ENCODE measurements at regions not wholly inside any gene's neighbourhood (a gene's known extent, or its start where the extent isn't known, plus 50 kb on each side); places are given as distances from the start of the nearest gene placed in this dataset.

DNA sequence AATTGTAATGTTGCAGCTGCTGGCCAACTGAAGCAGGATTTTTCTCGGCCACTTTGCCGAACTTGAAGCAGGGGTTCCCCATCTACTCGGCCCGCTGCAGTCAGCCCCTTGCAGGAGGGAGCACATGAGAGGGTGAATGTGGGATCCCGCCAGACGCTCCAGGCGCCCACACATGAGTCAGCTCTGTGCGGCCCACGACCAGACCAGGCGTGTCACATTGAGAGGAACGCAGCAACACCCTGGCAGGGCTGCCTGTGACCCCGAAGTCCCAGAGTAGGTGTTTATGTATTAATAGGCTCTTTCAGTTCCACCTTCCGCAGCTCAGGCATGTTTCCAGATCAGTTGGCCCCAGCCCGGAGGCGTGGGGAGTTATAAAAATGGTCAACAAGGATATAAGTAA, 344.7 kb upstream of the PABPC4L start:
- TF ChIP-seq, protein P1, sequence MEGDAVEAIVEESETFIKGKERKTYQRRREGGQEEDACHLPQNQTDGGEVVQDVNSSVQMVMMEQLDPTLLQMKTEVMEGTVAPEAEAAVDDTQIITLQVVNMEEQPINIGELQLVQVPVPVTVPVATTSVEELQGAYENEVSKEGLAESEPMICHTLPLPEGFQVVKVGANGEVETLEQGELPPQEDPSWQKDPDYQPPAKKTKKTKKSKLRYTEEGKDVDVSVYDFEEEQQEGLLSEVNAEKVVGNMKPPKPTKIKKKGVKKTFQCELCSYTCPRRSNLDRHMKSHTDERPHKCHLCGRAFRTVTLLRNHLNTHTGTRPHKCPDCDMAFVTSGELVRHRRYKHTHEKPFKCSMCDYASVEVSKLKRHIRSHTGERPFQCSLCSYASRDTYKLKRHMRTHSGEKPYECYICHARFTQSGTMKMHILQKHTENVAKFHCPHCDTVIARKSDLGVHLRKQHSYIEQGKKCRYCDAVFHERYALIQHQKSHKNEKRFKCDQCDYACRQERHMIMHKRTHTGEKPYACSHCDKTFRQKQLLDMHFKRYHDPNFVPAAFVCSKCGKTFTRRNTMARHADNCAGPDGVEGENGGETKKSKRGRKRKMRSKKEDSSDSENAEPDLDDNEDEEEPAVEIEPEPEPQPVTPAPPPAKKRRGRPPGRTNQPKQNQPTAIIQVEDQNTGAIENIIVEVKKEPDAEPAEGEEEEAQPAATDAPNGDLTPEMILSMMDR (conservative IDR thresholded peaks at IDR 0.05; ENCODE audit: low read depth in 2 of 2), result no peak
- TF ChIP-seq POLR2AphosphoS5 (IDR thresholded peaks at IDR 0.05; ENCODE audit: low read depth) (no peak), EZH2phosphoT487 (IDR thresholded peaks at IDR 0.05; ENCODE audit: unreplicated experiment) (no peak), NANOG (IDR thresholded peaks at IDR 0.05; ENCODE audit: borderline replicate concordance) (no peak), CREB1 (CRISPR knock-in tag; IDR thresholded peaks at IDR 0.05; ENCODE audit: low read depth) (no peak), EZH2 (IDR thresholded peaks at IDR 0.05; ENCODE audit: low read depth, unreplicated experiment) (no peak), ZNF114 (CRISPR knock-in tag; IDR thresholded peaks at IDR 0.05) (no peak)
- TF ChIP-seq, protein P2, sequence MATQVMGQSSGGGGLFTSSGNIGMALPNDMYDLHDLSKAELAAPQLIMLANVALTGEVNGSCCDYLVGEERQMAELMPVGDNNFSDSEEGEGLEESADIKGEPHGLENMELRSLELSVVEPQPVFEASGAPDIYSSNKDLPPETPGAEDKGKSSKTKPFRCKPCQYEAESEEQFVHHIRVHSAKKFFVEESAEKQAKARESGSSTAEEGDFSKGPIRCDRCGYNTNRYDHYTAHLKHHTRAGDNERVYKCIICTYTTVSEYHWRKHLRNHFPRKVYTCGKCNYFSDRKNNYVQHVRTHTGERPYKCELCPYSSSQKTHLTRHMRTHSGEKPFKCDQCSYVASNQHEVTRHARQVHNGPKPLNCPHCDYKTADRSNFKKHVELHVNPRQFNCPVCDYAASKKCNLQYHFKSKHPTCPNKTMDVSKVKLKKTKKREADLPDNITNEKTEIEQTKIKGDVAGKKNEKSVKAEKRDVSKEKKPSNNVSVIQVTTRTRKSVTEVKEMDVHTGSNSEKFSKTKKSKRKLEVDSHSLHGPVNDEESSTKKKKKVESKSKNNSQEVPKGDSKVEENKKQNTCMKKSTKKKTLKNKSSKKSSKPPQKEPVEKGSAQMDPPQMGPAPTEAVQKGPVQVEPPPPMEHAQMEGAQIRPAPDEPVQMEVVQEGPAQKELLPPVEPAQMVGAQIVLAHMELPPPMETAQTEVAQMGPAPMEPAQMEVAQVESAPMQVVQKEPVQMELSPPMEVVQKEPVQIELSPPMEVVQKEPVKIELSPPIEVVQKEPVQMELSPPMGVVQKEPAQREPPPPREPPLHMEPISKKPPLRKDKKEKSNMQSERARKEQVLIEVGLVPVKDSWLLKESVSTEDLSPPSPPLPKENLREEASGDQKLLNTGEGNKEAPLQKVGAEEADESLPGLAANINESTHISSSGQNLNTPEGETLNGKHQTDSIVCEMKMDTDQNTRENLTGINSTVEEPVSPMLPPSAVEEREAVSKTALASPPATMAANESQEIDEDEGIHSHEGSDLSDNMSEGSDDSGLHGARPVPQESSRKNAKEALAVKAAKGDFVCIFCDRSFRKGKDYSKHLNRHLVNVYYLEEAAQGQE (IDR thresholded peaks at IDR 0.05; ENCODE audit: unreplicated experiment), result no peak
- TF ChIP-seq, protein P3, sequence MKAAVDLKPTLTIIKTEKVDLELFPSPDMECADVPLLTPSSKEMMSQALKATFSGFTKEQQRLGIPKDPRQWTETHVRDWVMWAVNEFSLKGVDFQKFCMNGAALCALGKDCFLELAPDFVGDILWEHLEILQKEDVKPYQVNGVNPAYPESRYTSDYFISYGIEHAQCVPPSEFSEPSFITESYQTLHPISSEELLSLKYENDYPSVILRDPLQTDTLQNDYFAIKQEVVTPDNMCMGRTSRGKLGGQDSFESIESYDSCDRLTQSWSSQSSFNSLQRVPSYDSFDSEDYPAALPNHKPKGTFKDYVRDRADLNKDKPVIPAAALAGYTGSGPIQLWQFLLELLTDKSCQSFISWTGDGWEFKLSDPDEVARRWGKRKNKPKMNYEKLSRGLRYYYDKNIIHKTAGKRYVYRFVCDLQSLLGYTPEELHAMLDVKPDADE (IDR thresholded peaks at IDR 0.05), result no peak
